NCI-H69 (cell line): ENCODE measurements at regions not wholly inside any gene's neighbourhood (a gene's known extent, or its start where the extent isn't known, plus 50 kb on each side); places are given as distances from the start of the nearest gene placed in this dataset.

Experiments
- DNase-seq: peaks from one replicate; lab custom pipeline; 2025; lab: John Stamatoyannopoulos, UW

- no peak for DNase-seq
Measured at GRCh38 chr13:29654843-29655547, 59.5 kb upstream of the SLC7A1 start.

GRCh38 chr13:29654384-29654783 is 58.9 kb upstream of the SLC7A1 start:
- no peak for DNase-seq

GRCh38 chr13:29648760-29649159 is 53.3 kb upstream of the SLC7A1 start:
- no peak for DNase-seq
